ENCODE measurements at regions not wholly inside any gene's neighbourhood (a gene's known extent, or its start where the extent isn't known, plus 50 kb on each side); places are given as distances from the start of the nearest gene placed in this dataset.

DNA sequence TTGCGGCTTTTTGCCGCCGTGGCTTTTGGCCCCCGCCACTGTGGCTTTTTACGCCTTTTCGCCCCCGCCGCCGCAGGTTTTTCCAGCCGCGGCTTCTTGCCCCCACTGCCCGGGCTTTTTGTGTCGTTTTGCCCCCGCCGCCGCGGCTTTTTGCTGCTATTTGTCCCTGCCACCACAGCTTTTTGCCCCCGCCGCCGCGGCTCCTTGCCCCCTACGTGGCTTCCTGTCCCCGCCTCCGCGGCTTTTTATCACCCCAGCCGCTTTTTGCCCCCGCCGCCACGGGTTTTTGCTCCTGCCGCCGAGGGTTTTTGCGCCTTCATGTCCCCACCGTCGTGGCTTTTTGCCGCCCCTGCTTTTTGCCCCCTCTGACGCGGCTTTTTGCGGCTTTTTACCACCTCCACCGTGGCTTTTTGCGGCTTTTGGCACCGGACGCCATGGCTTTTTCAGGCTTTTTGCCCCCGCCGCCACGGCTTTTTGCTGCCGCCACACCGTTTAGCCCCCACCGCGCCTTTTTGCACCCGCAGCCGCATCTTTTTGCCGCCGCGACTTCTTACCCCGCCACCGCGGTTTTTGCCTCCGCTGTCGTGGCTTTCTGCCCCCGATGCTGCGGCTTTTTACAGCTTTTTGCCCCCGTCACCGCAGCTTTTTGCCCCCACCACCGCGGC is 637.0 kb downstream of the ZNF716 start:
- TF ChIP-seq, protein P1, sequence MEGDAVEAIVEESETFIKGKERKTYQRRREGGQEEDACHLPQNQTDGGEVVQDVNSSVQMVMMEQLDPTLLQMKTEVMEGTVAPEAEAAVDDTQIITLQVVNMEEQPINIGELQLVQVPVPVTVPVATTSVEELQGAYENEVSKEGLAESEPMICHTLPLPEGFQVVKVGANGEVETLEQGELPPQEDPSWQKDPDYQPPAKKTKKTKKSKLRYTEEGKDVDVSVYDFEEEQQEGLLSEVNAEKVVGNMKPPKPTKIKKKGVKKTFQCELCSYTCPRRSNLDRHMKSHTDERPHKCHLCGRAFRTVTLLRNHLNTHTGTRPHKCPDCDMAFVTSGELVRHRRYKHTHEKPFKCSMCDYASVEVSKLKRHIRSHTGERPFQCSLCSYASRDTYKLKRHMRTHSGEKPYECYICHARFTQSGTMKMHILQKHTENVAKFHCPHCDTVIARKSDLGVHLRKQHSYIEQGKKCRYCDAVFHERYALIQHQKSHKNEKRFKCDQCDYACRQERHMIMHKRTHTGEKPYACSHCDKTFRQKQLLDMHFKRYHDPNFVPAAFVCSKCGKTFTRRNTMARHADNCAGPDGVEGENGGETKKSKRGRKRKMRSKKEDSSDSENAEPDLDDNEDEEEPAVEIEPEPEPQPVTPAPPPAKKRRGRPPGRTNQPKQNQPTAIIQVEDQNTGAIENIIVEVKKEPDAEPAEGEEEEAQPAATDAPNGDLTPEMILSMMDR (IDR thresholded peaks at IDR 0.05) = no peak
- TF ChIP-seq POLR2AphosphoS5 (IDR thresholded peaks at IDR 0.05) (no peak), POLR2A (IDR thresholded peaks at IDR 0.05) (no peak), EP300 (IDR thresholded peaks at IDR 0.05) (no peak)
